ENCODE measurements at regions not wholly inside any gene's neighbourhood (a gene's known extent, or its start where the extent isn't known, plus 50 kb on each side); places are given as distances from the start of the nearest gene placed in this dataset.

DNA sequence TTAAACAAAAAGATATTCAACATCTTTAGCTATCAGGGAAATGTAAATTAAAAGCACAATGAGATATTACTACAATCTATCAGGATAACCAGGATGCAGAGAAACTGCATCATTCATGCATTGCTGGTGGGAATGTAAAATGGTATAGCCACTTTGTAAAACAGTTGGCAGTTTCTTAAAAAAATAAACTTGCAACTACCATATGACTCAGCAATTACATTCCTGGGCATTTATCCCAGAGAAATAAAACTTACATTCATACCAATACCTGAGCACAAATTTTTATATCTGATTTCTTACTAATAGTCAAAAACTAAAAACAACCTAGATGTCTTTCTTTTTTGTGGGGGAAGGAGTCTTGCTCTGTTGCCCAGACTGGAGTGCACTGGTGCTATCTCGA, 190.3 kb upstream of the TAB2 start:
- Histone ChIP-seq H3K4me3 (no peak overlapping the region), H3K4me1 (peaks cover 0 to 11% (median 3%) of the 10 kb centered on the region in 9 donors), H3K27ac (no peak overlapping the region), H3K36me3 (no peaks in the 10 kb centered on the region), H3K9me3 (peaks cover 0 to 1% (median 0%) of the 10 kb centered on the region in 11 donors), H3K27me3 (peaks cover 0 to 8% (median 0%) of the 10 kb centered on the region in 7 donors)
- TF ChIP-seq CTCF (IDR thresholded peaks at IDR 0.05) = no peak
- intact Hi-C loops (cut with DNase I) = no loop called here
- ATAC-seq (no peak), DNase-seq (no peak)
- WGBS, 2 donors = 89 to 91% methylated on average over 1 of the region's 1 CpG

DNA sequence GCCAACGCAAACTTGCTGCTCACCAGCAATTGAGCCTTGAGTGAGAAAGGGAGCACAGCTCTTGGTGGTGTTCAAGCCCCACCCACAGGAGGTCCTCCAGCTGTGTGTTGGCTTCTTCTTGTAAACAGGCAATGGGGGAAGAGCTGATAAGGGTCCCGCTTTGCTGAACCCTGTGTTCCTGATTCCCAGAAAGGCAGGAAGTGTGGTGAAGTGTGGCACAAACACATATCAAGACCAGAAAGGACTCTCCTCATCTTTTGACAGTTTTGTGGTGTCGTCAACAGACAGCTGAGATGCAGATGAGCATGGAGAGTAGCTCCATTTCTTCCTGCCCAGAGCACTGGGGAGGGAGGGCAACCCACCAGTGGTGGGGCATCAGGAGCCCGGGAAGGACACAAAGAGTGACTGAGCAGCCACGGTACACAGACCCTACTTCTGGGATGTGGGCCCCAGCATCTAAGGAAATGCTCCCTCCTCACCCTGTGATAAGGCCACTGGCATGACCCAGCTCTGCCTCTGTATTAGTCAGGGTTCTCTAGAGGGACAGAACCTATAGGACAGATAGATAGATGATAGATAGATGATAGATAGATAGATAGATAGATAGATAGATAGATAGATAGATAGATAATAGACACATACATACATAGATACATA, 188.9 kb upstream of the TAB2 start:
- peaks cover 0 to 8% (median 2%) of the 10 kb centered on the region in 7 donors for H3K27me3 ChIP-seq
- H3K27ac ChIP-seq = peak overlapping the region in 4 of 10 donors; percentile 10 to 62 (median 38)
- no peak for TF ChIP-seq CTCF (IDR thresholded peaks at IDR 0.05)
- 52 to 62% methylated on average over 5 of the region's 5 CpGs for WGBS, 2 donors
- DNase-seq (no peak), ATAC-seq (peak in 5 of 8 donors; percentile 35 to 85 (median 56))
- peaks cover 0 to 11% (median 3%) of the 10 kb centered on the region in 9 donors for H3K4me1 ChIP-seq
- H3K4me3 ChIP-seq = no peak overlapping the region
- H3K9me3 ChIP-seq = no peaks in the 10 kb centered on the region
- intact Hi-C loops (cut with DNase I) = no loop called here
- H3K36me3 ChIP-seq = no peaks in the 10 kb centered on the region

GRCh38 chr6:149129371-149130077, 188.0 kb upstream of the TAB2 start:
- Histone ChIP-seq H3K9me3 (no peaks in the 10 kb centered on the region), H3K36me3 (no peaks in the 10 kb centered on the region), H3K4me1 (peaks cover 0 to 11% (median 3%) of the 10 kb centered on the region in 9 donors), H3K27ac (no peak overlapping the region), H3K4me3 (no peak overlapping the region), H3K27me3 (peaks cover 0 to 10% (median 4%) of the 10 kb centered on the region in 7 donors)
- DNase-seq = no peak
- intact Hi-C loops (cut with DNase I) = no loop called here
- peak in 2 of 8 donors; percentile 9 to 78 for ATAC-seq
- no peak for TF ChIP-seq CTCF (IDR thresholded peaks at IDR 0.05)
- 71 to 73% methylated on average over 9 of the region's 9 CpGs for WGBS, 2 donors

GRCh38 chr6:149130090-149130489, 187.4 kb upstream of the TAB2 start:
- no peak for ATAC-seq
- peaks cover 0 to 11% (median 4%) of the 10 kb centered on the region in 9 donors for H3K4me1 ChIP-seq
- intact Hi-C loops (cut with DNase I) = no loop called here
- H3K27ac ChIP-seq = peak overlapping the region in 1 of 10 donors; percentile 29
- WGBS, 2 donors = 85 to 97% methylated on average over 1 of the region's 1 CpG
- peaks cover 0 to 10% (median 4%) of the 10 kb centered on the region in 7 donors for H3K27me3 ChIP-seq
- H3K4me3 ChIP-seq = no peak overlapping the region
- no peak for TF ChIP-seq CTCF (IDR thresholded peaks at IDR 0.05)
- no peak for DNase-seq
- no peaks in the 10 kb centered on the region for H3K36me3 ChIP-seq
- no peaks in the 10 kb centered on the region for H3K9me3 ChIP-seq

All from heart right ventricle (tissue), 16 donors.